GM18519 (cell line): ENCODE measurements at regions not wholly inside any gene's neighbourhood (a gene's known extent, or its start where the extent isn't known, plus 50 kb on each side); places are given as distances from the start of the nearest gene placed in this dataset.
A peak's percentile ranks its signal among the peaks of the same experiment; 100 is the strongest.

ENCODE experiments used
- ATAC-seq: cut with Tn5 transposase; IDR thresholded peaks from one replicate; pipeline ENCODE4 v1.9.1; 2021; ENCODE audit warnings: mild to moderate bottlenecking, moderate library complexity; ENCODE audit not compliant: unreplicated experiment, low FRiP score

DNA sequence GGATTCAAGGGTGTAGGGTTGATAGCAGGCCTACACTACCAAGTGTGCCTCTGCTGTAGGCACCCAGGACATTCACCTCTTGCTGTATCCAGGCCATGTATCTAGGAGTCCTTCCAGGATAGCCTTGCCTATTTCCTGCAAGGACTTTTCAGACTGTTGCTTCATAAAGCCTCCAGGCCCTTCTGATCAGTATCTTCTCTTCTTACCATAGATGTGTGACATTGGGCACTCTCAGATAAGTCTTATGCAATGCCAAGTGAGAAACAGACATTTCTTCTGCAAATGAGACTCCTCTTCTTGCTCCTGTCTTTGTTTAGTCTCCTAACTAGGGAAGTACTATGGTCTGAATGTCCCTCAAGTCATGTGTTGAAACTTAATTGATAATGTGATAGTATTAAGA is 386.8 kb downstream of the ANKRD50 start:
- no peak for ATAC-seq

DNA sequence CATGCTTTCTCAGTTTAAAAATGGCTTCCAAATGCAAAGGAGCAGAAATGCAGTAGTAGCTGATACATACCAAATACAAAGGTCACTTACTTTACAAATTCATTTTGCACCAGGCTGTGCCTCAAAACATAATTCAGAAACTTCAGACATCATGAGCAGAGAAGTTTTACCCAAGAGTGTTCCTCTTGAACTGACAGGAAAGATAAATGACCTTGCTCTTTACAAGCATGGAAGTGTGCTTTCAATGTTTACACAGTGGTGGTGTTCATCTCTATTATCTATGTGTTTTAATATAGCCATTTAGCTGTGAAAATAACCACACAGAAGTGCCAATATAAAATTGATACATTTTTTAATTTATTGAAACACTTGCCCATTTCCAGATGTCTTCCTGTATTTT is 383.4 kb downstream of the ANKRD50 start:
- no peak for ATAC-seq

DNA sequence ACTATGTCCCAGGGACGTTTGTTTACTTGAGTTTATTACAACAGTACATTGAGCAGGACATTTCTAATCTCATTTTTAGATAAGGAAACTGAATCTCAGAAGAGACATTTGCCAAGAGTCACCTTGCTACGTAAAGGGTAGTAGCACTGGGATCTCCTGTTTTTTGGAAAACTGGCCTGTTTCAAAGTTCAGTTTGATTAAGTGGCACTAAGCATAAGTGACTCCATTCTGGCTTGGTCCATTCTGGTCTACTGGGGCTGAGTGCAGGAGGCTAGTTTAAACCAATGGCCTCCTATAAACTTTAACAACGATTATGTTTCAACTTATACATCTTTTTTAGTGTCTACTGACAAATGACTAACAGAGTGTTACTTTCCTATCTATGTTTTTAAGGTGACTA is 382.5 kb downstream of the ANKRD50 start:
- no peak for ATAC-seq

DNA sequence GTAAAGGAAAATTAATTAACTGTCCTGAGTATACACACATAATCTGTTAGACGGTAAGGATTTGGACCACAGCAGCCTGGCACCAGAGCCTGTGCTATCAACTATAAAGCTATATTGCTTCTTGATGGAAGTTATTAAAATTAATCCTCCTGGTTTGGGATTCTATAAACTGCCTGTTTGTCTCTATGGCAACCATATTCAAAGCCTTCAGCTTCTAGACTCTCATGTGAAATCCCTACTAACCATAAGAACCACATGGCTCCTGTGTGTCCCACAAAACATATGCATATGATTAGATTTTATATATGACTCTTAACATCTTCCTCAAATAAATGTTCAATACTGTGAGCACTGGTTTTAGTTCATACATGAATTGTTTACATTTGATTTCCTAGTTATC is 380.8 kb downstream of the ANKRD50 start:
- no peak for ATAC-seq

DNA sequence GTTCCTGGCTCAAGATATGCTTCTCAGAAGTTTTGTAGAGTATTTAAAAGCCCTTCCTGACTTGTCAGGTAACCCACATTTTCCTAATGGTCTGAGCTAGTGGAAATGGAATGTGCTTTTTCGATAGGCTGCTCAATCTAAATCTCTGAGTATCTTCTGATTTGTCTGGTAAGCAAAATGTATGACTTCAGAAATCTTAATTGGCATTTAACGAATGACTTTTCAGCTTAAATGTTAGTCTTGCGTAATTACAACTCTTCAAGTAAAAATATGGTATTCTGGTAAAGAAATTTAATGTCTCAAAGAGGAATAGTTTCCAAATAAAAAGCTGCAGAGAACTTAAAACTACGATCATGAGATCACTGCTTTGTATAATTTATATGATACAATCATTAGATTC is 379.1 kb downstream of the ANKRD50 start:
- ATAC-seq: no peak

DNA sequence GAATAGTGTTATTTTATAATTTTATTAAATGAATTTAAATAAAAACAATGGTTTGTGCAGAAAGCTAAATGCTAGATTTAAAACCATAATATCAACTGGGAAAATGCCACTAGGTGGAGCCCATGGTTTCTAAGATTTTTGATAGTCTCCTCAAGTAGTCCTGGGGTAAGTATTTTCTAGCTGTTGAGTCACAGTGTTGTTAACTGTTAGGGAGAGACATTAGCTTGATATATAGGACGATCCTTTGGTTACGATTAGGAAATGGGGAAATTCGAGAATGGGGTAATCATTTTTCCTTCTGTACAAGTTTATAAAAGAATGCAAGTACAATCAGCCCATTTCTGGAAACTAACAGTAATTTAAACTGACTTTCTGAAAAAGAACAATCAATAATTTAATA is 378.4 kb downstream of the ANKRD50 start:
- ATAC-seq: peak; percentile 81

DNA sequence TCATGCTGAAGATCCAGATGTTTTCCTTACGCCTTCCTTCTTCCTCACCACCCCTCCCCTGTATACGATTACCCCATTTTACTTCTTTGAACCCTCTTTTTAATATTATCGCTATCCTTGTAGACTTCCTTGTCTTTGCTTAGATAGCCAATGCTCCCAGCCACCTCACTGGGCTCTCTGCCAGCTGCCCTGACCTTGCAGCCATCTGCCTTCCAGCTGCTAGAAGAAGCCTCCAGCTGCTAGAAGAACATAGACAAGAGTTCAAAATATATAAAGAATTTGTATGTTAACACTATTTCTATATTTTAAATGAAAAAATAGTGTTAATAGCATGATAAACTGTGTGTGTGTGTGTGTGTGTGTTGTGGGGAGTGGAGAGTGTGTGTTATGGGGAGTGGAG is 374.7 kb downstream of the ANKRD50 start:
- no peak for ATAC-seq

DNA sequence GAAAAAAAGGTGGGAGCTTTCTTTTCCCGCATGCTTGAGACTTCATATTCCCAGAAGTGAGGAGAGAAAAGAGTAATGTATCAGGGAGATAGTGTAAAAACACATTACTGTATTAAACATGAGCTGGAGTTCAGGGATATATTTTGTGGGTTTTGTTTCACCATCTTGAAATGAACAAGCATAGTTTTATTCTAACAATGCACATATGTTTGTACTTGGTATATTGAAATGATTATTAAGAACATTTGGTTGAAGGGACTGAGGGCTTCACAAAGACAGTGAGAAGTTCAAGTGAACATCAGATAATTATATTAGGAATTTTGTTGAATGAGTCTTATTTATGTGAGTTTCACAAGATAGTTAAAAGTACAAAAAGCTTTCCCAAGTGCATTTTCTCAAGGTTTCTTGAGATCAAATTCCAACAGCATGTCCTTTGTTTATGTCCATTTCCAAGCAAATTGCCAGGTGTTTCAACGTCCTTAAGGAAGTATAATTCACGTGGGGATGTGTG is 368.8 kb downstream of the ANKRD50 start:
- no peak for ATAC-seq

DNA sequence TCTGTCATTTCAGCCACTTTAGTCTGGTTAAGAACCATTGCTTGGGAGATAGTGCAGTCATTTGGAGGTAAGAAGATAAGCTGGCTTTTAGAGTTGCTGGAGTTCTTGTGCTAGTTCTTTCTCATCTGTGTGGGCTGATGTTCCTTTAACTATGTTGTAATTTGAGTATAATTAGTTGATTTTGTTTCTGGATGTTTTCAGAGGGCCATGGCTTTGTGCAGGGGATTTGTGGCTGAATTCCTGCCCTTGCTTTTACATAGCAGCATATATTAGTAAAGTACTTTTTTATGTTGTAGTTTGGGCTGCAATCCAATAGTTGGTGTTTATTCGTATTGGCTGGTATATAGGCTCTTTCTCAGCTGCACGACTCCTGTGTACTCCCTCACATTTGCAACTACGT is 339.6 kb downstream of the ANKRD50 start:
- ATAC-seq: no peak

DNA sequence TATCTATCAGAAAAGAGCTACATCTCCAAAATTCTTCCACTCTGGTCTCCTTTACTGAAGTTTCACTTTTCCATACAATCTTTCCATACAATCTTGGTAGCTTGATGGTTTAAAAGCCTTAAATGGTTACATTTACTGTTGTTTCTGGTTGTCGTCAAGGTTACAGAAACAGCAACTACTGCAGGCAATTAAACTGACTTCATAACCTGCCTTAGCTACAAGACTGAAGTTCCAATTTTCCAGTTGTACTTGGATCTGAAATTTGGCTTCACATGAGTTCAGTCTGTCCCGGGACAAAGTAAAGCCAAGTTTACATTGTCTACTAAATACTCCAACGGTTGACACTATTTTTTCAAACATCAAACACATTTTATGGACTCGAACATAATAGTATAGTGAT is 326.4 kb downstream of the ANKRD50 start:
- ATAC-seq: no peak

DNA sequence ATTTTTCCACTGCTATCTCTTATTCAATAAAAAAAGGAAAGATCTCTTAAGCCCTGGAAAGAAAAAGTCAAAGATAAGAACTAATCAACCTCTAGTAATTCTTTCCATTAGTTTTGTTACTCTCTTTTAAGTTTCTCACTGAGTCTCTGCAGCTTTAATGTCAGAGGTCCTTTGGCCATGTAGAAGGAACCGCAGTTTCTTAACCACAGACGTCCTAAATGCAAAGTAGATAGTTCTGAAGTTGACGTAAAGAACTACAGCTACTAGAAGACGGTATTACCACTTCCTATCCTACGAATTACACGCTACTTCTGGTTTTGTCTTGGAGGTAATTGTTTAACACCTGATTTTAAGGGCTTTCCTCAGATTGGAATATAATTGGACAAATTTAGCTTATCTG is 325.9 kb downstream of the ANKRD50 start:
- ATAC-seq: peak; percentile 65

DNA sequence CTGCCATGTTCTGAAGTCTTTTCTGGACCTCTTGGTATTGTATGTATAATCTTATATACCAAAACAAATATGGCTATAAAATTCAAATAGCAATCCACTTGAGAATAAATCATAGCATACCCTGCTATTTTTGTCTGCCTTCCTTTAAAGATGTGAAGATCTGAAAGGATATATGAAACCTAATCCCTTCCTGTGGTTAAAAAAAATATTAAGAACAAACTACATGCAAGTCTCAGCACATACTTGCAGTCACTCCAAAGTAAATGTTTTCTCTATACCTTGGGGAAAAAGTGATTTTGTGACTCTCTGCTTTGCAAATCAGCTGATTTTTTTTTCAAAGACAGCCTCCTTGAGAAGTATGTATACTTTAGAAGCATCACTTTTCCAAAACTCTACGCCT is 322.9 kb downstream of the ANKRD50 start:
- ATAC-seq: no peak

DNA sequence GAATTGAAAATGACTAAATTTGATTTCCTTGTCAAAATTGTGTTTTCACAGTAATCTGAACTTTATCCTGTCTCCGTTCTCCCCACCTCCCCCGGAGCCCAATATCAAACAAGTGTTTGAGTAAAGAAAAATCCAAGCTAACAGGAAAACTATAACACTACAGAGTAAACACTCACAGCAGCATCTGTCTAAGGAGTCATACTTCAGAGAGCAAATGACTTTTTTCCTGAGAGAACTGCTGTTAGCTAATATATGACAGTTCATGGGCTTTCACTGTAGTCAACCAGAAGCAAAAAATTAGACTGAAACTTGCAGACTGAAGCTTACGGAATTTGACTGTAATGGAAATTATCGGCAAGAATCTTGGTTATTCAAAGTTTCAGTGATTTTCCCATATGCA is 321.7 kb downstream of the ANKRD50 start:
- ATAC-seq: no peak

DNA sequence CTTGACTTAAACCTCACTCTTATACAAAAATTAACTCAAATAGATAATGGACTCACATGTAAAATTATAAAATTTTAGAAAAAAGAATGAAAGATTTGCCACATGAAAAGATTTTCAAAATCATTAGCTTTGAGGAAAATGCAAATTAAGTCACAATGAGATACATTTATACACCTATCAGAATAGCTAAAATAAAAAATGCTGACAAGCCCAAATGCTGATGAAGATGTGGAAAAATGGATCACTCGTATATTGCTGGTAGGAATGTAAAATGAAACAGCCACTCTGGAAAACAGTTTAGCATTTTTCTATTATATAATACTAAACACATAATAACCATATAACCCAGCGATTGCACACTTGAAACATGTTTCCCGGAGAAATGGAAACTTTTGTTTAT is 316.2 kb downstream of the ANKRD50 start:
- ATAC-seq: no peak

DNA sequence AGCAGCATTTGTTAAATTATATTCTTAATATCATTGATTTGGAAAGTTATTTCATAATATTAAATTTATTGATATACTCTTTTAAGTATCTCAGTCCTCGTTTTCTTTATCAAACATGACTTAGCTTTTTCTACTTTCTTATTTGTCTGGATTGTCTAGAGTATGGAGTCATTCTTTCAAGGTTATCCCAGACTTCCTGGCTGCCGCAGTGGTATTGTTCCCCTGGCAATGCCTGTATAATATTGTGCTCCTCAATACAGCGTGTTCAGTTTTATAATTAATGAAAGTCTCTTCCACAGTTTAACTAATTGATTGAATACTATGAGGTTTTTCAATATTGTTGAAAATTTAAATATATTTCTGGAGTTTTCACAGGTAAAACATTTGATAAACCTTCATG is 310.9 kb downstream of the ANKRD50 start:
- no peak for ATAC-seq

DNA sequence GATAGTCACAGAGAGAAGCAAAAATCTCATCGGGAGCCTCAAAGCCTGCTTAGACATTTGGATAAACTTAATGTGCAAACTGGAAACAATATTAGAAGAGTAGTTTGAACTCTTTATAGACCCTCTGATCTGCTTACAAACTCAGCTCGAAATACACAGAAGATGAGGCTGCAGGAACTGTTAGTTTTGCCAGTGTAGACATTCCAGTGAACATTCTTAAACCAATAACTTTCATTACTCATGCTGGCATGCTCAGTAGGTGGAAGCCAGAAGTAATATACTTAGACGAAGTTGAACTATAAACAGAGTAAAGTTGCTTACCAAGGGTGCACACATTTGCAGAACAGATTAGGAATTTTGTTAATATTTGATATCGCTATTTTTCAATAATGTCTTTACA is 303.5 kb downstream of the ANKRD50 start:
- no peak for ATAC-seq

DNA sequence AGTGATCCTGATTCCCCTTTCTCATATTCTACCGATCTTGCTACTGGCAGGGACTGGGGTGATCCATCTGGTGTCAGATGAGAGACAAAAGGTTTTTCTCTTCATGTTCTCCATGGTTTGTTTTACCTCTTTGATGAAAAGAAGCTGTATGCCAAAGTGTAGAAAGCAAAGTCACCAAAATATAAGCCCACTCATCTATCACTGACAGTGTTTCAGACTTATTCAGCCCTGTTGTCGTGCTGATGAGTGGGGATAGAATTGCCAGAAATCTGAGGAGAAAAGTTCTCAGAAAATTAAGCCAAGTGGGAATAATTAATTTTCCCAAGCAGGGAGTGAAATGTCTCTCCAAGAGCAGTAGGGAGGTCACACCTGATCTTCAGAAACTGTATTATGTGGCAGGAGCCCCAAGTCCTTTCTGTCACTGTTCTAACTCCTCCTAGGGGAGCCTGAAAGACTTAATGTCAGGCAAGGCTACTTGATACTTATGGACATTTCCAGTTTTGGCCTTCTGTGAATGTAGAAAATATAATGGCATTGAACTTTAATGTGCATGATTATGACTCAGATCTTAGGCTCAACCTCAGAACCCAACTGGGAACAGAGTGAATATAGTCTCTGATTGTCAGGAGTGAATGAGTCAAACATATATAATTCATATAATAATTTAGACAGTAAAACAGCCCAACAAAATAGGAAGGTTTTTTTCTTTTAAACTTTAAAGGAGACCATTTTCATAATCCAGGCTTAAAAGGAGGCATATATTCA is 298.1 kb downstream of the ANKRD50 start:
- no peak for ATAC-seq

DNA sequence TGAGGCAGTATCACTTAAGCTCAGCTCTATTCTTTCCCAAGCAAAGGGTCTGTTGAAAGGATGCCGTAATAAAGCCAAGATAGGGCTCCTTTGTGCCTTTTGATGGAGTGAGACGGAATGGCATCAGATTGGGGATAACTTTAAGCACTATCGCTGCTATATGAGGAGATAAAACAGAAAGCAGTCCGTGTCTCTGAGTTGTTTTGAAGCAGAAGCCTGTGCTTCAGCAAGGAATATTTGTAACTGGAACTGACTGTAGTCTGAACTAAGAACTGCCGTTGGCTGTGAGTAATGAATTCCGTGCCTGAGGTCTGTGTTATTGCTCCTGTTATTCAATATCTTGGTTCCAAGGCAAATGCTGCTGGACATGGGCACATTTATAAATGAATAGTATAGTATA is 297.4 kb downstream of the ANKRD50 start:
- no peak for ATAC-seq

DNA sequence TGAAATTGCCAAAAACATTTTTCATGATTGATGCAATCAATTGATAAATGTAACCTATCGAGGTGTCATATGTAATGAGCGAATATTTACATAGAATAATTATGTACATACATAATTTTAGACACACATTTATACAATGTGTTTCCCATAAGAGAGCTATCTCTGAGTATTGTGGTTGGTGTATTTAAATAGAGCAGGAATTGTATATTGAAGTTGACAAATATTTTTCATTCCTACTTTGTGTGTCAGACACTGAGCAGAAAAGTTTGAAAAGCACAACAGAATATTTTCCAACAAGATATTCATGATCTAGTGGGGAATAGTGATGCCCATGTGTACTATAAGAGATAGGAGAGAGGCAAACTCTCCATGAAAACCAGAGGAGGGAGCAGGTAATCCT is 295.2 kb downstream of the ANKRD50 start:
- no peak for ATAC-seq

DNA sequence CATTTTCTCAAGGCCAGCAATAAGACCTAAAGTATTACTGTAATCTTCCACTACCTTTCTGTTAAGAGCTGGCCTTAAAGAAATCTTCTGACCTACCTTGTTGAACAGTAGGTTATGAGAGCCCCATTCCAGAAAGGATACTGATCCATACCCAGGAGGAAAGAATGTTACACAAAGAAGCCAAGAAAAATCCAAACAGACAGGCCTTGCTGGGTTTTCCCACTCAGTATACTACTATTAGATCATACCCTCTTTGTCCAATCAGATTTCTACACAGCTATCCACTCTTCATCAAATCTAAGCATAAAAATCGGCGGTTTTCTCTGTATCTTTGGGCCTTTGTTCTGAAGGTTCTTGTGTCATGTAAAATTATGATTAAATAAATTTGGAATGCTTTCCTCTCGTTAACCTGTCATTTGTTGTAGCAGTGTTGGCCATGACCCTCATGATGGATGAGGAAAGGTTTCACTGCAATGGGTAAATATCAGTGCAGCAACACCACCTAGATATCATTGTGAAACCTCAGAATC is 292.3 kb downstream of the ANKRD50 start:
- ATAC-seq: no peak

DNA sequence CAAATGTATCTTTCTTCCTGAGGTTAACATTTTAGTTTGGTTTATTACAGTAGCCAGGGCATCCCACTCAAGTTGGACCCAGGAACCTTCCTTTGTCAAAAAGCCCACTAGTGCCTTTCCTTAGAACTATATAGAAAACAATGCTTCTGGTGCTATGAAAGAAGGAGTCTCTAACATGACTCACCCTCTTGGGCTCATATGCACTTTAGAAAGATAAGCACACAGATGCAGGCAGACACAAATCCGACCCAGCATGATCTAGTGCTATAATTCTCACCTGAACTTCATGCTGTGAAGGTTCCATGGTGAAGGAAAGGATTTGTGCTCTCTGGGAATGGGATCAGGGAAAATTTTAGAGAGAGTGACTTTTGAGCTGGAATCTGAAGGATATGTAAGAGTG is 289.4 kb downstream of the ANKRD50 start:
- ATAC-seq: no peak

DNA sequence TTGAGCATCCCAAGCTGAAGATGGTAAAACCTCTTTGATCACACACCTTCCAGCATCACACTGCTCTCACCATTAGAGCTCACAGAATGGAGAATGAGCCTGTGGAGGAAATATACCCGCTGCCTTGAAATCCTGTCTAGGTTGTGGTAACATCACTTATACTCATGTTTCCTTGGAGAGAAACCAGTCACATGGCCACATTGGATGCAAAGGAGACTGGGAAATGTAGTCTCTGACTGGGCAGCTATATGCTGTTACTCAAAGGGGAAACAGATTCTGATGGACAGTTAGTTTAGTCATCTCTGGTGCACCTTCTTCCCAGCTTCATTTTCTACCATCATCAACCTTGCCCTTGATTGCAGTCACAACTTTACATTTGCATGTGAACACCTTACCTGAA is 286.3 kb downstream of the ANKRD50 start:
- no peak for ATAC-seq
